Kidney (tissue), 13 donors: ENCODE measurements at regions not wholly inside any gene's neighbourhood (a gene's known extent, or its start where the extent isn't known, plus 50 kb on each side); places are given as distances from the start of the nearest gene placed in this dataset.

Source experiments
- DNase-seq, 5 donors: peaks; one replicate each; pipeline ENCODE4 v3.0.0-alpha.2; 2013 to 2020
- FAIRE-seq: peaks from 2 replicates; lab custom pipeline; 2012; peaks lifted over from hg19 to GRCh38; lab: Jason Lieb, UNC
- H3K27ac ChIP-seq, 2 donors: one replicate each; pipeline ENCODE4 v1.7.0; 2013; ENCODE audit warnings: low read depth in 2 of 2, low read length in 2 of 2, inconsistent platforms in 1 of 2
- H3K27me3 ChIP-seq: one replicate; pipeline ENCODE4 v1.7.1; 2013; ENCODE audit warnings: low read length, inconsistent platforms; ENCODE audit not compliant: control insufficient read depth, insufficient read depth
- H3K36me3 ChIP-seq, 3 donors: one replicate each; pipeline versions ENCODE4 v1.7.0 to v1.7.1; 2013; ENCODE audit warnings: low read length in 3 of 3, control low read depth in 1 of 3, inconsistent platforms in 1 of 3; ENCODE audit not compliant: insufficient read depth in 3 of 3, control insufficient read depth in 2 of 3
- H3K4me1 ChIP-seq, 3 donors: one replicate each; pipeline versions ENCODE4 v1.7.0 to v1.7.1; 2013; ENCODE audit warnings: low read length in 3 of 3, inconsistent platforms in 1 of 3, low read depth in 1 of 3; ENCODE audit not compliant: control insufficient read depth in 2 of 3, insufficient read depth in 2 of 3
- H3K4me3 ChIP-seq, 3 donors: one replicate each; pipeline versions ENCODE4 v1.7.0 to v1.8.1; 2013; ENCODE audit warnings: low read length in 3 of 3, control low read depth in 1 of 3, inconsistent platforms in 1 of 3
- H3K9ac ChIP-seq, 3 donors: one replicate each; pipeline versions ENCODE4 v1.7.0 to v1.7.1; 2013; ENCODE audit warnings: low read length in 3 of 3, control low read depth in 1 of 3, inconsistent platforms in 1 of 3
- H3K9me3 ChIP-seq, 3 donors: one replicate each; pipeline versions ENCODE4 v1.7.0 to v1.7.1; 2013; ENCODE audit warnings: low read length in 3 of 3, control low read depth in 1 of 3, inconsistent platforms in 1 of 3; ENCODE audit not compliant: control insufficient read depth in 2 of 3, insufficient read depth in 1 of 3
- CTCF ChIP-seq: IDR thresholded peaks from 3 replicates; pipeline ENCODE4 v1.5.1; 2012; ENCODE audit warnings: mild to moderate bottlenecking, moderate library complexity, borderline replicate concordance; ENCODE audit not compliant: insufficient read depth; ENCODE audit errors: extremely low read depth
- intact Hi-C: fragments of 100-400 bp; cut with DNase I; formaldehyde crosslinking; loops from one replicate; pipeline ENCODE4 v1.11.1; 2022
- donor health status: control.
- donor health status: control.
- donor health status: control.
- donor health status: control.
- donor health status: control.
- donor health status: DM: yes; HTN: yes; CAD: no.
- donor health status: Normal renal cell carcinoma (clear cell type).

- Histone ChIP-seq H3K4me3 (no peak overlapping the region), H3K9me3 (peaks cover 0 to 7% (median 0%) of the 10 kb centered on the region in 3 donors), H3K9ac (no peak overlapping the region), H3K27ac (no peak overlapping the region), H3K36me3 (no peaks in the 10 kb centered on the region), H3K4me1 (no peaks in the 10 kb centered on the region), H3K27me3 (no peaks in the 10 kb centered on the region)
- no peak for TF ChIP-seq CTCF
- DNase-seq (no peak), FAIRE-seq (no peak)
- intact Hi-C loops, result no loop called here
Measured at GRCh38 chr16:26211542-26211941, 519.8 kb downstream of the HS3ST4 start.

- H3K9me3 ChIP-seq, result peaks cover 0 to 7% (median 0%) of the 10 kb centered on the region in 3 donors
- no peak for TF ChIP-seq CTCF
- intact Hi-C loops, result no loop called here
- no peak overlapping the region for H3K4me3 ChIP-seq
- H3K27ac ChIP-seq, result no peak overlapping the region
- H3K27me3 ChIP-seq, result no peaks in the 10 kb centered on the region
- no peak overlapping the region for H3K9ac ChIP-seq
- FAIRE-seq, result no peak
- peak in 1 of 5 donors; percentile 45 for DNase-seq
- no peaks in the 10 kb centered on the region for H3K36me3 ChIP-seq
- no peaks in the 10 kb centered on the region for H3K4me1 ChIP-seq
Measured at GRCh38 chr16:26212599-26212998, 520.8 kb downstream of the HS3ST4 start.

- TF ChIP-seq CTCF, result no peak
- H3K4me3 ChIP-seq, result peak overlapping the region in 1 of 3 donors; percentile 7
- no peaks in the 10 kb centered on the region for H3K27me3 ChIP-seq
- no peak overlapping the region for H3K27ac ChIP-seq
- no peaks in the 10 kb centered on the region for H3K4me1 ChIP-seq
- no peaks in the 10 kb centered on the region for H3K36me3 ChIP-seq
- intact Hi-C loops, result no loop called here
- no peaks in the 10 kb centered on the region for H3K9me3 ChIP-seq
- H3K9ac ChIP-seq, result no peak overlapping the region
- FAIRE-seq (no peak), DNase-seq (peak in 1 of 5 donors; percentile 46)
Measured at GRCh38 chr16:26214581-26215174, 522.9 kb downstream of the HS3ST4 start.

GRCh38 chr16:26220894-26221293, 529.1 kb downstream of the HS3ST4 start:
- Histone ChIP-seq H3K36me3 (no peaks in the 10 kb centered on the region), H3K27me3 (no peaks in the 10 kb centered on the region), H3K9me3 (no peaks in the 10 kb centered on the region), H3K9ac (no peak overlapping the region), H3K4me1 (no peaks in the 10 kb centered on the region), H3K27ac (no peak overlapping the region), H3K4me3 (no peak overlapping the region)
- no peak for TF ChIP-seq CTCF
- intact Hi-C loops, result no loop called here
- no peak for FAIRE-seq
- no peak for DNase-seq
